NB4 (cell line): ENCODE measurements at regions not wholly inside any gene's neighbourhood (a gene's known extent, or its start where the extent isn't known, plus 50 kb on each side); places are given as distances from the start of the nearest gene placed in this dataset.

ENCODE experiments used
- DNase-seq: peaks from one replicate; pipeline ENCODE4 v3.0.0; 2010; ENCODE audit warnings: low read depth
- H3K4me3 ChIP-seq: one replicate; pipeline ENCODE4 v1.5.1; 2011; ENCODE audit warnings: mild to moderate bottlenecking, low read depth, low read length, moderate library complexity
- MYC ChIP-seq: IDR thresholded peaks from 2 replicates; pipeline ENCODE4 v1.6.1; 2011; ENCODE audit warnings: low read depth, low read length
- POLR2A ChIP-seq: IDR thresholded peaks from 2 replicates; pipeline ENCODE4 v1.6.1; 2011; ENCODE audit warnings: mild to moderate bottlenecking; ENCODE audit not compliant: insufficient read length; ENCODE audit errors: extremely low read depth
- TF ChIP-seq, protein P1 (sequence below): IDR thresholded peaks from 2 replicates; pipeline ENCODE4 v1.6.1; 2011; ENCODE audit warnings: low read depth, low read length
- TF ChIP-seq, protein P2 (sequence below): IDR thresholded peaks from one replicate; pipeline ENCODE4 v1.5.1; 2012; ENCODE audit warnings: low read depth, low read length

DNA sequence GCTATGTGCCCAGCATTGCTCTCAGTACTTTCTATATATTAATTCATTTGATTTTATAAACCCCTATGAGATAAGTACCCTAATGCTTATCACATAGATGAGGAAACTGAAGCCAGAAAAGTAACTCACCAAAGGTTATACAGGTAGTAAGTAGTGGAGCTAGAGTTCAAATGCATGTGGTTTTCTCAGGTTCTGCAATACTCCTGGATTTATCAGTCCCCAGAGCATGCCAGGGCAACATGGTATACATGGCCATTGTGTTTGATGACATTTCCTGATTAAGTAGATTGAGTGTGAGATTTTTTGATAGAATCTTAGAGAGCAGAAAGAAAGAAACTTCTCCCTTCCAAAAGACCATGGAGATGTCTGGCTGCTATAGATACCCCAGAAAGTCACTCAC is 233.1 kb downstream of the IKZF2 start:
- DNase-seq: no peak
- H3K4me3 ChIP-seq: no peak overlapping the region
- no peak for TF ChIP-seq MYC
- TF ChIP-seq, protein P1, sequence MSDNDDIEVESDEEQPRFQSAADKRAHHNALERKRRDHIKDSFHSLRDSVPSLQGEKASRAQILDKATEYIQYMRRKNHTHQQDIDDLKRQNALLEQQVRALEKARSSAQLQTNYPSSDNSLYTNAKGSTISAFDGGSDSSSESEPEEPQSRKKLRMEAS: no peak
- TF ChIP-seq, protein P2, sequence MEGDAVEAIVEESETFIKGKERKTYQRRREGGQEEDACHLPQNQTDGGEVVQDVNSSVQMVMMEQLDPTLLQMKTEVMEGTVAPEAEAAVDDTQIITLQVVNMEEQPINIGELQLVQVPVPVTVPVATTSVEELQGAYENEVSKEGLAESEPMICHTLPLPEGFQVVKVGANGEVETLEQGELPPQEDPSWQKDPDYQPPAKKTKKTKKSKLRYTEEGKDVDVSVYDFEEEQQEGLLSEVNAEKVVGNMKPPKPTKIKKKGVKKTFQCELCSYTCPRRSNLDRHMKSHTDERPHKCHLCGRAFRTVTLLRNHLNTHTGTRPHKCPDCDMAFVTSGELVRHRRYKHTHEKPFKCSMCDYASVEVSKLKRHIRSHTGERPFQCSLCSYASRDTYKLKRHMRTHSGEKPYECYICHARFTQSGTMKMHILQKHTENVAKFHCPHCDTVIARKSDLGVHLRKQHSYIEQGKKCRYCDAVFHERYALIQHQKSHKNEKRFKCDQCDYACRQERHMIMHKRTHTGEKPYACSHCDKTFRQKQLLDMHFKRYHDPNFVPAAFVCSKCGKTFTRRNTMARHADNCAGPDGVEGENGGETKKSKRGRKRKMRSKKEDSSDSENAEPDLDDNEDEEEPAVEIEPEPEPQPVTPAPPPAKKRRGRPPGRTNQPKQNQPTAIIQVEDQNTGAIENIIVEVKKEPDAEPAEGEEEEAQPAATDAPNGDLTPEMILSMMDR: no peak

DNA sequence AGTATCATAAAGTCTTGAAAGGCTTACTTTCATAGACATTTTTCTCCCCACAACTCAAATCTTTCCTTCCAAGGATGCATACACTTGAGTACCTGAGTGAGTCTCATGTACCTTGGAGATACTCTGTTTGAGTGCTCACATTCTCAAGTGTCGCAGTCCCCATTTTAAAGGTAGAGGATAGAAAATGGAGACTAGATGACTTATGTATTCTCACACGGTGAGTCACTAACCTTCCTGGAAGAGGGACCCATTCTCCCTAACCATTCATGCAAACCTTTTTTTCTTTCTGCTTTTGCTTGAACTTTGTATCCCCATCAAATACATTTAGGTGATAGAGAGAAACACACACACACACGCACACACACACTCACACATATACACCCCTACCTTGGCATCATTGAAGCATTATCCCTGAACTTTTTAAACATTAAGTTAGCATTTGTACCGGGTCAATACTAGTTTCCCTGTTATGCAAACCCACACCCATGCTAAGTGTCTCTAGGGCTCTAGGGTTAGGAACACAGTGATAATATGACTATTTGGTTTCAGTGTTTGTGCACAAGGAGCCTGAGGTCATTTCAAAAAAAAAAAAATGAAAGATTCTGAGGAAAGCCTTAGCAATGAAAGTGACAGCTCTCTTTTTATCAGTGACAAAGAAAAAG is 236.2 kb downstream of the IKZF2 start:
- no peak for DNase-seq
- no peak overlapping the region for H3K4me3 ChIP-seq
- TF ChIP-seq, protein P2: no peak
- TF ChIP-seq POLR2A: no peak
- TF ChIP-seq, protein P1: no peak
- no peak for TF ChIP-seq MYC

DNA sequence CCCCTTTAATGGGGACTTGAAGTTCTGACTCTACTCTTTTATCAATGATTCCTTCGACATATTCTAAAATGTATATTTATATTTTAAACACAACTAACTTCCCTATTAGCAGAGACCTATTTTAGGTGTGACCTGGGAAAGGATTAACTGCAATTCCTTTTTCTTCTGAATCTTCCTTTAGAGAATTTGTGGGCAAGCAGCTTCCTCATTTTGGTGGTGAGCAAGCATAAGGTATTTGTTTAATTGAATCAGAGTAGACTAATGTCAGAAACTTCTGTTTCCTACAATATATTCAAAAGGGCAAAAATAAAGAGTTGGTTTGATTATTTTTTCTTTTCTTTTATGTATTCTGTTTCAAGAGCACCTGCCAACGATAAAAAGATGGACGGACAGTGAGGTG is 237.0 kb downstream of the IKZF2 start:
- DNase-seq: peak; percentile 48
- H3K4me3 ChIP-seq: no peak overlapping the region

DNA sequence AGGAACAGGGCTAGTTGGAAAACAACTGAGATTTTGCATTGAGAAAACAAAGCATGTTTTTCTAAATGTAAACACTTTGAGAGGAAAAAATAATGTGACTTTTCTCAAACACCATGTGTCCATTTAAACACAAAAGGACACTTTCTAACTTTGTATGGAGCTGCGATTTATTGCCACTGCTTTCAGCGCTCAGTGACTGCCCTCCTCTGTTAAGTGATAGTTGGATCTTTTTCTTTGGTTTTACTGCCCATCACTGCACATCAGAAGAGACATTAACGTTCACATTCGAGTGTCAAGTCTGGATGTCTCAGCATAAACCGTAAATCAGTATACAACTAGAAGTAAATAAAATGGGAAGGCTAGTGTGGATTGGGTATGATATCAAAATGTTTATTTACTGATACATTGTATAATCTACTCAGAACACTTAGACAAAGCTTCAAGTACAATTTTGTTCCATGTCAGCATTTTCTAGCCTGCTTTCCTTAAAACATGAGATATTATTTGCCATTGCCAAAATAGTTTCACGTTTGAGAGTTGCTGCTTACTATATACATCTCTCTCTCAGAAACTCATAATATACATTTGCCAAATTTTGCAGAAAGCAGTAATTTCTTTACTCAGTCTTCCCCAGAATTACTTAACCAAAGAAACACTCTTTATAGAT is 237.6 kb downstream of the IKZF2 start:
- H3K4me3 ChIP-seq: no peak overlapping the region
- TF ChIP-seq, protein P2: no peak
- TF ChIP-seq, protein P1: no peak
- TF ChIP-seq POLR2A (no peak), MYC (no peak)
- DNase-seq: no peak

More for the DNA sequence above, 237.0 kb downstream of the IKZF2 start:
- TF ChIP-seq POLR2A: no peak
- no peak for TF ChIP-seq MYC
- TF ChIP-seq, protein P2: no peak
- TF ChIP-seq, protein P1: no peak

DNA sequence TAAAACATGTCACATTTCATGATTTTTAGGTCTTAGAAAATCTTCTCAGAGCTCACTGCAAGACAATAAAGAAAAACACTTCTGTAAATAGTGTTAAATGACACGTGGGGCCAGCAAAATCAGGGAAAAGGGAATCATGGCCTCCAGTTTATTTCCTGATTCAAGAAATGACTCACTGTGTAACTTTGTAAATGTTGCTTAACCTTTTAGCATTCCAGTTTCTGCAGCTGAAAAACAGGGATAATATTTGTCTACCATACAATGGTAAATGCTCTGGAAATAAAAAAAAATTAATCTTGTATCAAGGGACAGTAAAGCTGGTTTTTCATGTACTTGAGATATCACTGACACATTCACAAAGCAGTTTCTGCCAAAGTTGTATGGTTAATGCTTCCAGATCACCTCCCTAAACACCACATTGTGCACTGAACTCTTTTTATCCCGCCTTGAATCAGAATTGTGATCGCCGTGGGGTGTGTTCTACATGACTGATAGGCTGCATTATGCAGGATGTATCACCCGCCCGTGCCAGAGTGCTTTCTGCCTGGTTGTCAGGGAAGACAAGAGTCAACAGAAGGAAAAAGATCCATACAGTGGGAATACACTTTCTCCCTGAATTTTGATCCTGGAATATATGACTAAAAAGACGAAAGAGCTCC is 238.8 kb downstream of the IKZF2 start:
- no peak overlapping the region for H3K4me3 ChIP-seq

More for the DNA sequence above, 238.8 kb downstream of the IKZF2 start:
- TF ChIP-seq POLR2A (no peak), MYC (no peak)
- TF ChIP-seq, protein P1: no peak
- TF ChIP-seq, protein P2: no peak
- no peak for DNase-seq
